ENCODE measurements at regions not wholly inside any gene's neighbourhood (a gene's known extent, or its start where the extent isn't known, plus 50 kb on each side); places are given as distances from the start of the nearest gene placed in this dataset.

DNA sequence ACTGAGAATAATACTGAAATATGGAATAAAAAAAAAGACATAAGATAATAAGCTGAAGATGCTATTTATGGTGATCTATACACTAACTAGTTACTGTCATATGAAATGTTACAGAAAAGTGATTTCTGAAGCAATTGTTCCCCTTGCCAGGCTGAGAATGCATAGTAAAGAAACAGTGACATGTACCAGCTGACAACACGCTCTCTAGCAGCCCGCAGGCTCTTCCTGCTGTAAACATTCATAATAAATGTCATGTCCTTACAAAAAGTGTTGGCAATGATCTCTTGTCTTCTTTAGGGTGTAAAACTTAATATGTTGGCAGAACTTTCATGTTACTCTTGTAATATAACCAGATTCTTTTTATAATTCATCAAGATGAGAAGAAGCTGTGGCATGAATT is 1171.3 kb downstream of the DSC3 start:
- TF ChIP-seq, protein P1, sequence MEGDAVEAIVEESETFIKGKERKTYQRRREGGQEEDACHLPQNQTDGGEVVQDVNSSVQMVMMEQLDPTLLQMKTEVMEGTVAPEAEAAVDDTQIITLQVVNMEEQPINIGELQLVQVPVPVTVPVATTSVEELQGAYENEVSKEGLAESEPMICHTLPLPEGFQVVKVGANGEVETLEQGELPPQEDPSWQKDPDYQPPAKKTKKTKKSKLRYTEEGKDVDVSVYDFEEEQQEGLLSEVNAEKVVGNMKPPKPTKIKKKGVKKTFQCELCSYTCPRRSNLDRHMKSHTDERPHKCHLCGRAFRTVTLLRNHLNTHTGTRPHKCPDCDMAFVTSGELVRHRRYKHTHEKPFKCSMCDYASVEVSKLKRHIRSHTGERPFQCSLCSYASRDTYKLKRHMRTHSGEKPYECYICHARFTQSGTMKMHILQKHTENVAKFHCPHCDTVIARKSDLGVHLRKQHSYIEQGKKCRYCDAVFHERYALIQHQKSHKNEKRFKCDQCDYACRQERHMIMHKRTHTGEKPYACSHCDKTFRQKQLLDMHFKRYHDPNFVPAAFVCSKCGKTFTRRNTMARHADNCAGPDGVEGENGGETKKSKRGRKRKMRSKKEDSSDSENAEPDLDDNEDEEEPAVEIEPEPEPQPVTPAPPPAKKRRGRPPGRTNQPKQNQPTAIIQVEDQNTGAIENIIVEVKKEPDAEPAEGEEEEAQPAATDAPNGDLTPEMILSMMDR (IDR thresholded peaks at IDR 0.05) = no peak
- no peak for TF ChIP-seq POLR2A (IDR thresholded peaks at IDR 0.05)

All from heart left ventricle (tissue), 13 donors.